ENCODE measurements at regions not wholly inside any gene's neighbourhood (a gene's known extent, or its start where the extent isn't known, plus 50 kb on each side); places are given as distances from the start of the nearest gene placed in this dataset.

- DNase-seq (ENCODE audit: low spot score), result no peak
Observed at GRCh38 chr14:61130512-61131260, 149.6 kb downstream of the SLC38A6 start.

DNA sequence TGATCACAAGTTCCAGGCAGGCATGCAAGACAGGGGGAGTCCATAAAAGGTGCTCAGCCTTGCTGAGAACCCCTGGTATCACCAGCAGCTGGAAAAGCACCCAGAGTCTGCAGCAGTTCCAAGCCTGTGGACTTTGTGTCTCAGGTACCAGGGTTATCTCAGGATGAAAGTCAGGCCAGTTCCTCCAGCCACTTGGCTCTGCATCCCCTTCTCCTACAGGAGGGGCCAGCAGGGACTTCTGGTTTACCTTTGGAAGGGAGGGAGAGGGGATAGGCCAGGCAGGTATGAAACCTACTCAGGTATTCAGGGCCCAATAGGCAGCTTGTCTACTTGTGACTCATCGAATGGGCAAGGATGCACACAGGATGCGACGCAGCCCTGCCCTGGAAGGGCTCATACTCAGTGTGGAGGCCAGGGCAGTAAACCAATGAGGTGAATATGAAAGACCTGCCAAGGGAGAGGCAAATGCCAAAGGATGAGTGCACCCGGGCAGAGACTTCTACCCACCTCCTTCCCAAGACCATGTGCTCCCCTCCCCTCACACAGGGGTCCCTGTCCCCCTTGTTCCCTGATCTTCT is 148.2 kb downstream of the SLC38A6 start:
- no peak for DNase-seq (ENCODE audit: low spot score)

DNA sequence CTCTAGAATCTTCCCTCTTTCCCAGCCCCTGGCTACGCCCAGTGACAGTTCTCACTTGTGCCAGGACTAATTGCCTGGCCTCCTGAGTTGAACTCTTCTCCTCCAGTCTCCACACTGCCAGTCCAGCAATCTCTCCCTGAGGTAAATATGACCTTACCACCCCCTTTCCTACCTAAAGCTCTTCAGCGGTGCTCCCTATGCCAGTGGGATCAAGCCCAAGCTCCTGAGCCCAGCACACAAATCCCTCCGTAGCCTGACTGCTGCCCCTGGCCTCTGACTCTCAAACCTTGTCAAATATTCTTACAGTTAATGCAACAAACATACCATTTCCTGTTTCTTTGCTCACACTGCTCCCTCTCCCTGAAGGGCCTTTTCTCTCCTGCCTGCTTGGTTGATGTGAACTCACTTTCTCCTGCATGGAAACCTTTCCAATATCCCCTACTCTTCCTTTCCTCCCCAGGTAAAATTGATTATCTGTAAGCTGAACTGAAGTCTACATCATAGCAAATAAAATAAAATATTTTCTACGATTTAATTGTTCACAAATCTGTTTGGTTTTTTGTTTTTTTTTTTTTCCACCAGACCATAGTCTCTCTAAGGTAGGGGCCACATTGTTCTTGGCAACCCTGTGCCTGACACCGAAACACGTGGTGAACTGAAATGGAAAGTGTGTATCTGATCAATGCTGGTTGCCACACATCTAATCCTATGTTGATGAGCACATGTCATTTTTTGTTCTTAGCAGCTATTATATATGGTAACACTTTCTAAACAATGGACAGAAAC is 147.5 kb downstream of the SLC38A6 start:
- DNase-seq (ENCODE audit: low spot score), result no peak

GRCh38 chr14:61126603-61127498 is 145.8 kb downstream of the SLC38A6 start:
- DNase-seq (ENCODE audit: low spot score), result no peak

GRCh38 chr14:61125867-61126572 is 145.0 kb downstream of the SLC38A6 start:
- DNase-seq (ENCODE audit: low spot score), result no peak

DNA sequence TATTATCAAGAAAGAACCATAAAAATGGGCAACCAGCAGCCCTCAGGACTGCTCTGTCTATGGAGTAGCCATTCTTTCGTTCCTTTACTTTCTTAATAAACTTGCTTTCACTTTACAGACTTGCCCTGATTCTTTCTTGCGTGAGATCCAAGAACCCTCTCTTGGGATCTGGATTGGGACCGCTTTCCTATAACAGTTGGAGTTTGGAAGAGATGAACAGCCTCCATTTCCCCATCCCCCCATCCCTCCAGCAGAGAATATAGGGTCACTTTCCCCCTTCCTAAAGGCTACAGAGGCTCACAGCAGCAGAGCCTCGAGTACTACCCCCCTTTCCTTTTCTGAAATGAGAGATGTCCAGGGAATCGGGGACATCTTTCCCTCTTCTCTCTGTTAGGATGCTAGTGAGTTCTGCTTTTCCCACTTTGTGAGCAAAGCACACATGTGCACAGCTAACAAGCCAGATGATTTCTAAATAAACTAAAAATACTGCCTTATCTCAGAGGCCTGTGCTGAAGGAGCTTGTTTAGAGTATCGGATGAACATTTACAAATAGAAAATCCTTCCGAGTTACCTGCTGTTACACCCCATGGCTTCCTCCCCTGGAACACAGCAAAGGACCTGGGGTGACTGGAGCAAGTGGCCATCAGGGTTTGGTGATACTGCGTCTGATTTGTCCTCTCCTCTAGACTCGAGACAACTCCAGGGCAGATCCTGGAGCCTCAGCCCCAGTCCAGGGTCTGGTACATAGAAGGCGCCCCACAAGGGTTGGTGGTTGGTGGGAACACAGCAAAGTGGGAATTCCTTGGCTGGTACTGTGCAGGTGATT is 144.2 kb downstream of the SLC38A6 start:
- no peak for DNase-seq (ENCODE audit: low spot score)

DNA sequence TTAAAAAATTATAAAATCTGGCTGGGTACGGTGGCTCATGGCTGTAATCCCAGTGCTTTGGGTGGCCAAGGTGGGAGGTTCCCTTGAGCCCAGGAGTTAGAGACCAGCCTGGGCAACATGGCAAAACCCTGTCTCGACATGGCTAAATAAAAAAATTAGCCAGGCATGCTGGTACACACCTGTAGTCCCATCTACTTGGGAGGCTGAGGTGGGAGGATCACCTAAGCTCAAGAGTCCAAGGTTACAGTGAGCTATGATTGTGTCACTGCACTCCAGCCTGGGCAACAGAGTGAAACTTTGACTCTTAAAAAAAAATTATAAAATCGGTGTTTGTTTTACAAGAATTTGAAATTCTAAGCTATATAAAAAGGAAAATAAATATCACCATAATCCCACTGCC is 141.8 kb downstream of the SLC38A6 start:
- DNase-seq (ENCODE audit: low spot score), result no peak

GRCh38 chr14:61121355-61121787 is 140.3 kb downstream of the SLC38A6 start:
- DNase-seq (ENCODE audit: low spot score), result no peak

DNA sequence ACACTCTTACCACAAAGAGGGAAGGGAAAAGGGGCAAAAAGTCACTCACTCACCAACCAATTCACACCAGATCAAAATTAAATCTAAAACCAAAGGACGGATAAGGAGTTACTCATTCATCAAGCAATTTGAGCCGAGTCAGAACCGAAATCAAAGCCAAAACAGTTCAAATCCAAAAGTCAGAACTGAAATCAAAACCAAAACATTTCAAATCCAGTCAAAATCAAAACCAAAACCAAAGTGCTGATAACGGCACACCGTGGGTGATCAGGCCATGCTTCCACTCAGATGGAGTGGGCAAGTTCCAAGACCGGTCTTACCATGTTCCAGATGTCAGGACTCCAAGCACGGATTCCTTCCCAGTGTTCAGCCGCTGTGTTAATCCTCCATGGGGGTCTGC is 139.5 kb downstream of the SLC38A6 start:
- no peak for DNase-seq (ENCODE audit: low spot score)

DNA sequence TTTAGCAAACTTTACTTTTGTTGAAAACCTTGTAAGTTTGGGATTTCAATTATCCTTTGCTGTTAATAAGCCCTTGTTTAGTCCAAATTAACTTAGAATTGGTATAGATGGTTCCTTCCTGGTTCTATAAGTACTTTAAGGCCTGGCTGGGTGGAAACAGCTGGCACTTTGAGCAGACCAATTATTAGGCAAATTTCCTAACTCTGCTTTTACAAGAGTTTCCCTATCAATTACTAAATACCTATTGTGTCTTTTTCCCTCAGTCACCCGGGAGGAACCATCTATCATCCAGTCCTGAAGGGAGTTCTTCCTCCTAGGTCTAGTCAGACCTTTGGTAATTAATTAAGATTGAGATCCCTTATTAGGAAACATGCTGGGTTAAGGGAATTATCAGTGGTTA is 138.0 kb downstream of the SLC38A6 start:
- DNase-seq (ENCODE audit: low spot score), result no peak

- DNase-seq (ENCODE audit: low spot score), result no peak
Observed at GRCh38 chr14:61116369-61116768, 135.3 kb downstream of the SLC38A6 start.

GRCh38 chr14:61113561-61114225 is 132.6 kb downstream of the SLC38A6 start:
- no peak for DNase-seq (ENCODE audit: low spot score)

GRCh38 chr14:61112506-61112905 is 131.5 kb downstream of the SLC38A6 start:
- no peak for DNase-seq (ENCODE audit: low spot score)

DNA sequence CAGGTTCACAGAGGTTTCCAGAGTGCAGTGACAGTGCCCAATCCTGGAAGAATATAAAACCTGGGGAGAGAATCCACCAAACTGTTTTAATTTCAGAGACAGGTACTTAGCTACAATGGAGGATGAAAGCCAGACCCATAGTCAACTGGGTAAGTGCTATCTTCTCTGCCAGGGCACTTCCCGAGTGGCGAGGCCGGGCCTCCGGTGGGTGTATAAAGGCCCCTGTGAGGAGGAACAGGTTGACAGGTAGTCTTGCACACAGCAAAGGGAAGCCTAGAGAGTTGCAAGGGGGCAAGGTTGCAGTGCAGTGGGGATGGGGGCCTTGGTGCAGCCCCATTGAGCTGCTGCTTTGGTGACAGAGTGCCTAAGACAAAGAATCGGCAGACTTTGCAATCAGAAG is 130.7 kb downstream of the SLC38A6 start:
- no peak for DNase-seq (ENCODE audit: low spot score)

DNA sequence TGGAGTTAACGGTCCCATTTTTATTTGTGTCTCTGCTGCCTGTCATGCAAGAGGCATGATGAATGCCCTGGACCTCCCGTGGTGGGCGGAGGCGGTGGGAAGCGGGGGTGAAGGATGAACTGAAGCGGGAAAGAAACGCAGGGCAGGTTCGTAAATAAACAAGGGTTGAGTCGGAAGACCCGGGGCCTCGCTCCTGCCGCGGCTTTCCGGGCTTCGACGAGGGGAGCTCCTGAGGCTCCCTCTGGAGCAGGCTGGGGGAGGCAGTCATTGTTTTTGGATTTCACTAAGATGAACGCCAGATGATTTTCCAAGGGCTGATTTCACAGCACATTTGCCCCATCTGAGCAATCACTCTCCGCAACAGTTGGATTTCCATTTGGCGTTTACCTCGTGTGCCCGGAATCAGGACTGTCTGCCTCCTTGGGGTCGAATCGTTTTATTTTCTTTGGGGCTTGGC is 130.2 kb downstream of the SLC38A6 start:
- DNase-seq (ENCODE audit: low spot score), result no peak

DNA sequence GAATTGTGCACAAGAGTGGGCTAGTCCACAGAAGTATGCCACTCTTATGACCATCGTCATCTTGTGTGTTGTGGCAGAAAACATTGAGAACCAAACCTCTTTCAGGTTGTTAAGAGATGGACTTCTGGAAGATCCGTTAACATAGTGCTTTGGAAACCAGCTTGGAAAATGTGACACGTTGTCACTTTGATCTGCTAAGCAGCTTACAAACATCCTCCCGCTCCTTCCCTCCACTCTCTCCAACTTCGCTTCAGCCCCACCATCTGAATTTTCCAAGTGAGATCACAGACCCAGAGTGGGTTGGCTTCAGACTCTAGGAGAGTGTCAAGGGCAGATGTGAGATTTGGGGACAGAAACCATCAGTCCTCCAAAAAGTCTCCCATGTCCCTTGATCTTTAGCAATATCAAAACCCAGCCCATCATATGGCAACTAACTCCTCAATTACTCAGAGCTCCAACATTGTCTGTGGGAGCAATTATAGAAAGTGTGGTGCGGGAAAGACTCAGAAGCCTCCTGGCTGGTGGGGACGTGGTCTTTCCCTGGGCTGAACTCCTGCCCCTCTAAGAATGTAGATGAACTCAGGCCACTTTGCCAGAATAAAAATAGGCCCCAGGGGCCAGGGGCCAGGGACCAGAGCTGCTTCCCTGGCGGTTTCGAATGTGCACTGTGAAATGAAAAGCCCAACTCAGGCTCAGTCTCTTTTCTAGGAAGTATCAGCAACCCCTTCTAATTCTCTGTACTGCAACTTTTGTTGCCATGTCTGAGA is 129.5 kb downstream of the SLC38A6 start:
- no peak for DNase-seq (ENCODE audit: low spot score)

DNA sequence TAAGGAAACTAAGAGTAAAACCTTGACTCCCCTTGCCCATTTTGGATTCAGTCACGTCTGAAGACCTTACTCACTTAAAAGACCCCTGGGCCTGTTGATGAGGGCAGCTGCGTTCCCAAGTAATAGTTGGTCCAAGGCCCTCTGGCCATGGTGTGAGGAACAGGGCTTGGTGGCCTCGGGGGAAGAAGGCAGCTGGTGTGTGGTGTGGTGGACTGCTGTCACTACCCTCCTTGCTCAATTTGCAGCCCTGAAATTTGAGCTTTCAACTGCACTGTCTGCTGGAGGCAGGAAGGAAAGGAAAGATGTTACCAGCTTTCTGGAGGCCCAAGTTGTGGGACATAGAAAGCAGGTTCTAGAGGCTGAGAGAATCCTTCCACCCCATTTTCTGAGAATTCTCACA is 128.2 kb downstream of the SLC38A6 start:
- DNase-seq (ENCODE audit: low spot score), result no peak

DNA sequence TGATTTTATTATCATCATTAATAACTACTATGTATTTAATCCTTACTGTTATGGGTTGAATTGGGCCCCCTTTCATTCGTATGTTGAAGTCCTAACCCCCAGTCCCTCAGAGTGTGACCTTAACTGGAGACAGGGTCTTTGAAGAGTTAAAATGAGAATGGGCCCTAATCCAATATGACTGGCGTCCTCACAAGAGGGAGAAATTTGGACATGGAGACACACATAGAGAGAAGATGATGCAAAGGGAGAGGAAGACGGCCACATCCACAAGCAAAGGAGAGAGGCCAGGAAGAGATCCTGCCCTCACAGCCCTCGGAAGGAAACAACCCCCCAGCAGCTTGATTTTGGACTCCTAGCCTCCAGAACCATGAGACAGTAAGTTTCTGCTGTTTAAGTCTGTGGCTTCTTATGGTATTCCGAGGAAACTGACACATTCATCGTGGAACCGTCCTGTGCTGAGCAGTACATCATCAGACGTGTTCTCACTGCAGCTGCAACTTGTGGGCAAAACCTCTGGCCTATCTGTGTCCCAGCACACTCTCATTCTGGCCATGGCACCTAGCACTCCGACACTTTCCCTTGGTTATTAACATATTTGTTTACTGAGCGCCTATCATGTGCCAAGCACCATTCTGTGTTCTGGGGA is 127.6 kb downstream of the SLC38A6 start:
- DNase-seq (ENCODE audit: low spot score), result no peak

Data from SW480 (cell line).